ENCODE measurements at regions not wholly inside any gene's neighbourhood (a gene's known extent, or its start where the extent isn't known, plus 50 kb on each side); places are given as distances from the start of the nearest gene placed in this dataset.
"Not testable (repeated sequence)": the region's sequence is repeated elsewhere in the genome, so short reads cannot be mapped to it uniquely, and the experiment has no call there.

DNA sequence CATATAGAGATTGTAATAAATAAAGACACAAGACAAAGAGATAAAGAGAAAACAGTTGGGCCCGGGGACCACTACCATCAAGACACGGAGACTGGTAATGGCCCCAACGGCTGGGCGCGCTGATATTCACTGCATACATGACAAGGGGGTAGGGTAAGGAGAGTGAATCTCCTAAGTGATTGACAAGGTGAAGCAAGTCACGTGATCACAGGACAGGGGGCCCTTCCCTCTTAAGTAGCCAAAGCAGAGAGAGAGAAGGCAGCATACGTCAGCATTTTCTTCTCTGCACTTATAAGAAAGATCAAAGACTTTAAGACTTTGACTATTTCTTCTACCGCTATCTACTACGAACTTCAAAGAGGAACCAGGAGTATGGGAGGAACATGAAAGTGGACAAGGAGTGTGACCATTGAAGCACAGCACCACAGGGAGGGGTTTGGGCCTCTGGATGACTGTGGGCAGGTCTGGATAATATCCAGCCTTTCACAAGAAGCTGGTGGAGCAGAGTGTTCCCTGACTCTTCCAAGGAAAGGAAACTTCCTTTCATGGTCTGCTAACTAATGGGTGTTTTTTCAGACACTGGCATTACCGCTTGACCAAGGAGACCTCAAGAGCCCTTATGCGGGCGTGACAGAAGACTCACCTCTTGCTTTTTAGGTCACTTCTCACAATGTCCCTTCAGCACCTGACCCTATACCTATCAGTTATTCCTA is 75.6 kb downstream of the MRPL39 start:
- not testable (repeated sequence) for H2AK5ac ChIP-seq (ENCODE audit: low read length); H3K4ac ChIP-seq (ENCODE audit: low read depth, low read length); H4K91ac ChIP-seq (ENCODE audit: low read depth, low read length); H2BK5ac ChIP-seq (ENCODE audit: low read depth, low read length, poor library complexity); H3K79me1 ChIP-seq (ENCODE audit: low read length); H4K8ac ChIP-seq (ENCODE audit: low read depth, low read length); H3K23ac ChIP-seq (ENCODE audit: low read length); H3K27me3 ChIP-seq (ENCODE audit: insufficient read depth, low read length); DNase-seq; H3K9me3 ChIP-seq (ENCODE audit: insufficient read depth, low read depth, low read length); H3K27ac ChIP-seq (ENCODE audit: low read depth, low read length); H3K36me3 ChIP-seq (ENCODE audit: control insufficient read depth in 1 of 2, insufficient read depth in 2 of 2, low read length in 2 of 2); H3K9ac ChIP-seq (ENCODE audit: low read length); H4K12ac ChIP-seq (ENCODE audit: low read depth, low read length); H2AFZ ChIP-seq (ENCODE audit: insufficient read depth, low read length, poor library complexity); H3K79me2 ChIP-seq (ENCODE audit: control insufficient read depth, insufficient read depth, low read length, poor library complexity); H3K14ac ChIP-seq (ENCODE audit: low read length); H3K4me1 ChIP-seq (ENCODE audit: control insufficient read depth in 1 of 2, insufficient read depth in 2 of 2, low read length in 2 of 2); H3K4me2 ChIP-seq (ENCODE audit: low read length); H3K18ac ChIP-seq (ENCODE audit: low read length); H2BK12ac ChIP-seq (ENCODE audit: low read length); H3K4me3 ChIP-seq (ENCODE audit: low read depth, low read length); H2BK120ac ChIP-seq (ENCODE audit: insufficient read depth, low read length, poor library complexity)
- WGBS (ENCODE audit: extremely low coverage, insufficient coverage, insufficient read length) = no CpG with 5 or more reads among the region's 12 CpGs

- H3K9ac ChIP-seq (ENCODE audit: low read length) = no peak overlapping the region
- no peaks in the 10 kb centered on the region for H3K79me2 ChIP-seq (ENCODE audit: control insufficient read depth, insufficient read depth, low read length, poor library complexity)
- H3K18ac ChIP-seq (ENCODE audit: low read length) = no peak overlapping the region
- no peak for DNase-seq
- no peak overlapping the region for H3K4me2 ChIP-seq (ENCODE audit: low read length)
- no peak overlapping the region for H3K23ac ChIP-seq (ENCODE audit: low read length)
- no peak overlapping the region for H2BK120ac ChIP-seq (ENCODE audit: insufficient read depth, low read length, poor library complexity)
- H3K4me1 ChIP-seq (ENCODE audit: control insufficient read depth in 1 of 2, insufficient read depth in 2 of 2, low read length in 2 of 2) = no peaks in the 10 kb centered on the region
- no peak overlapping the region for H2BK12ac ChIP-seq (ENCODE audit: low read length)
- no peak overlapping the region for H2AFZ ChIP-seq (ENCODE audit: insufficient read depth, low read length, poor library complexity)
- H4K91ac ChIP-seq (ENCODE audit: low read depth, low read length) = no peak overlapping the region
- H2AK5ac ChIP-seq (ENCODE audit: low read length) = no peak overlapping the region
- WGBS (ENCODE audit: extremely low coverage, insufficient coverage, insufficient read length) = no CpG with 5 or more reads among the region's 2 CpGs
- H3K14ac ChIP-seq (ENCODE audit: low read length) = no peak overlapping the region
- no peaks in the 10 kb centered on the region for H3K27me3 ChIP-seq (ENCODE audit: insufficient read depth, low read length)
- H3K4ac ChIP-seq (ENCODE audit: low read depth, low read length) = no peak overlapping the region
- H4K8ac ChIP-seq (ENCODE audit: low read depth, low read length) = no peak overlapping the region
- H3K27ac ChIP-seq (ENCODE audit: low read depth, low read length) = no peak overlapping the region
- no peaks in the 10 kb centered on the region for H3K9me3 ChIP-seq (ENCODE audit: insufficient read depth, low read depth, low read length)
- no peak overlapping the region for H3K4me3 ChIP-seq (ENCODE audit: low read depth, low read length)
- no peaks in the 10 kb centered on the region for H3K79me1 ChIP-seq (ENCODE audit: low read length)
- H3K36me3 ChIP-seq (ENCODE audit: control insufficient read depth in 1 of 2, insufficient read depth in 2 of 2, low read length in 2 of 2) = no peaks in the 10 kb centered on the region
- no peak overlapping the region for H4K12ac ChIP-seq (ENCODE audit: low read depth, low read length)
- no peak overlapping the region for H2BK5ac ChIP-seq (ENCODE audit: low read depth, low read length, poor library complexity)
Measured at GRCh38 chr21:25528515-25528914, 78.8 kb downstream of the MRPL39 start.

DNA sequence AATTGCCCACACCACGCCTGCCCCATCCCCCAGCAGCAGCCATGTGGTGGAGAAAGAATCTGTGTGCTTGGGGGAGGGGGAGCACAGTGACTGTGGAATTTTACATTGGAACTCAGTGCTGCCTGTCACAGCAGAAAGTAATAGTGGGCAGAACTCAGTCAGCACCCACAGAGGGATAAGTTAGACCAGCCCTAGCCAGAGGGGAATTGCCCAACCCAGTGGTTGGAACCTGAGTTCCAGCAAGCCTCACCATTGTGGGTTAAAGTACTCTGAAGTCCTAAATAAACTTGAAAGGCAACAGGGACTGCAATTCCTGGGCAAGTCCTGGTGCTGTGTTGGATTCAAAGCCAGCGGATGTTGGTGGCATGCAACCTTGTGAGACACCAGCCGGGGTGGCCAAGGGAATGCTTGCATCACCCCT is 88.8 kb downstream of the MRPL39 start:
- no peak for DNase-seq
- Histone ChIP-seq H4K91ac (ENCODE audit: low read depth, low read length) (no peak overlapping the region), H4K12ac (ENCODE audit: low read depth, low read length) (no peak overlapping the region), H3K36me3 (ENCODE audit: control insufficient read depth in 1 of 2, insufficient read depth in 2 of 2, low read length in 2 of 2) (no peaks in the 10 kb centered on the region), H2BK5ac (ENCODE audit: low read depth, low read length, poor library complexity) (no peak overlapping the region), H3K79me1 (ENCODE audit: low read length) (no peaks in the 10 kb centered on the region), H2AFZ (ENCODE audit: insufficient read depth, low read length, poor library complexity) (no peak overlapping the region), H3K4me1 (ENCODE audit: control insufficient read depth in 1 of 2, insufficient read depth in 2 of 2, low read length in 2 of 2) (peaks cover 5 to 6% of the 10 kb centered on the region in 2 experiments), H3K9me3 (ENCODE audit: insufficient read depth, low read depth, low read length) (peaks cover 3% of the 10 kb centered on the region), H3K18ac (ENCODE audit: low read length) (no peak overlapping the region), H3K4me3 (ENCODE audit: low read depth, low read length) (no peak overlapping the region), H3K27ac (ENCODE audit: low read depth, low read length) (no peak overlapping the region), H2AK5ac (ENCODE audit: low read length) (no peak overlapping the region), H2BK120ac (ENCODE audit: insufficient read depth, low read length, poor library complexity) (no peak overlapping the region), H3K9ac (ENCODE audit: low read length) (no peak overlapping the region), H3K4me2 (ENCODE audit: low read length) (no peak overlapping the region), H3K79me2 (ENCODE audit: control insufficient read depth, insufficient read depth, low read length, poor library complexity) (no peaks in the 10 kb centered on the region), H3K27me3 (ENCODE audit: insufficient read depth, low read length) (no peaks in the 10 kb centered on the region), H3K23ac (ENCODE audit: low read length) (no peak overlapping the region), H3K4ac (ENCODE audit: low read depth, low read length) (no peak overlapping the region), H2BK12ac (ENCODE audit: low read length) (no peak overlapping the region), H4K8ac (ENCODE audit: low read depth, low read length) (peak overlapping the region; percentile 20), H3K14ac (ENCODE audit: low read length) (no peak overlapping the region)
- no CpG with 5 or more reads among the region's 3 CpGs for WGBS (ENCODE audit: extremely low coverage, insufficient coverage, insufficient read length)

DNA sequence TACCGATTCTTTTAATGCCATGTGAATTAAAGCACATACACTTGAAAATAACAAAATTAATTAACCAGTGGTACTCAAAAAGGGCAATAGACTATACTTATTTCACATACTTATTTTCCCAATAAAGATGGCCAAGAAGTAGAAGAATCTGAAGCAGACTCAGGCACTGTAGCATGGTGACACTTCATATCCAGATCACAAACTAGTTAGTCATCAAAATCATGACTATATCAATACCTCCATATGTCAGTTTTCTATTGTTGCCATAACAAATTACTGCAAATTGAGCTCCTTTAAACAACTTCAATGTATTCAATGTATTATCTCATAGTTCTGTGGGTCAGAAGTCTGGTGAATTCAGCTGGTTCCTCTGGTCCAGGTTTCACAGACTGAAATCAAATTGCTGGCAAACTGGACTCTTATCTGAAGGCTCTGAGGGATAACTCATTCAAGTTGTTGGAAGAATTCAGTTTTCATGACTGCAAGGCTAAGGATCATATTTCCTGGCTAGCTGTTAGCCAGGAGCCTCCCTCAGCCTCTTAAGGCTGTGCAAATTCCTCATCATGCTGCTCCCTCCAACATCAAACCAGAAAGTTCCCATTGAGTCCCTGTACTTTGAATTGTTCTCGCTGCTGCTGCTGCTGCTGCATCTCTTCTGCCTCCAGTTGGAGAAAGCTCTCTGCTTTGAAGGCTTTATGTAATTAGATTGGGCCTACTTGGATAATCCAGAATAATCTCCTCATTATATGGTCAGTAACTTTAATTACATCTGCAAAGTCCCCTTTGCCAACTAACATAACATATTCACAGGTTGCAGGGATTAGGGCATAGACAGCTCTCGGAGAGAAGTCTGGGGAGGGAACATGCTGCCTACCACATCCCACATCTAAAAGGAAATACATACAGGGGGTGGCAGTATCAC is 91.5 kb downstream of the MRPL39 start:
- no peaks in the 10 kb centered on the region for H3K79me2 ChIP-seq (ENCODE audit: control insufficient read depth, insufficient read depth, low read length, poor library complexity)
- H4K8ac ChIP-seq (ENCODE audit: low read depth, low read length) = no peak overlapping the region
- no peak overlapping the region for H3K4ac ChIP-seq (ENCODE audit: low read depth, low read length)
- no peak overlapping the region for H2BK12ac ChIP-seq (ENCODE audit: low read length)
- no peak overlapping the region for H3K14ac ChIP-seq (ENCODE audit: low read length)
- H2AFZ ChIP-seq (ENCODE audit: insufficient read depth, low read length, poor library complexity) = no peak overlapping the region
- H3K36me3 ChIP-seq (ENCODE audit: control insufficient read depth in 1 of 2, insufficient read depth in 2 of 2, low read length in 2 of 2) = no peaks in the 10 kb centered on the region
- H3K9me3 ChIP-seq (ENCODE audit: insufficient read depth, low read depth, low read length) = peaks cover 3% of the 10 kb centered on the region
- no peak overlapping the region for H2BK5ac ChIP-seq (ENCODE audit: low read depth, low read length, poor library complexity)
- no CpG with 5 or more reads among the region's 3 CpGs for WGBS (ENCODE audit: extremely low coverage, insufficient coverage, insufficient read length)
- H3K9ac ChIP-seq (ENCODE audit: low read length) = no peak overlapping the region
- no peak overlapping the region for H2AK5ac ChIP-seq (ENCODE audit: low read length)
- H4K12ac ChIP-seq (ENCODE audit: low read depth, low read length) = no peak overlapping the region
- no peaks in the 10 kb centered on the region for H3K27me3 ChIP-seq (ENCODE audit: insufficient read depth, low read length)
- no peak overlapping the region for H3K4me3 ChIP-seq (ENCODE audit: low read depth, low read length)
- no peaks in the 10 kb centered on the region for H3K79me1 ChIP-seq (ENCODE audit: low read length)
- H3K18ac ChIP-seq (ENCODE audit: low read length) = no peak overlapping the region
- H4K91ac ChIP-seq (ENCODE audit: low read depth, low read length) = no peak overlapping the region
- no peak overlapping the region for H3K23ac ChIP-seq (ENCODE audit: low read length)
- no peak overlapping the region for H3K4me2 ChIP-seq (ENCODE audit: low read length)
- H3K27ac ChIP-seq (ENCODE audit: low read depth, low read length) = no peak overlapping the region
- H2BK120ac ChIP-seq (ENCODE audit: insufficient read depth, low read length, poor library complexity) = no peak overlapping the region
- peaks cover 5 to 6% of the 10 kb centered on the region in 2 experiments for H3K4me1 ChIP-seq (ENCODE audit: control insufficient read depth in 1 of 2, insufficient read depth in 2 of 2, low read length in 2 of 2)
- no peak for DNase-seq
